NB4 (cell line): ENCODE measurements at regions not wholly inside any gene's neighbourhood (a gene's known extent, or its start where the extent isn't known, plus 50 kb on each side); places are given as distances from the start of the nearest gene placed in this dataset.

ENCODE experiments used
- DNase-seq: peaks from one replicate; pipeline ENCODE4 v3.0.0; 2010; ENCODE audit warnings: low read depth
- H3K4me3 ChIP-seq: one replicate; pipeline ENCODE4 v1.5.1; 2011; ENCODE audit warnings: mild to moderate bottlenecking, low read depth, low read length, moderate library complexity
- MYC ChIP-seq: IDR thresholded peaks from 2 replicates; pipeline ENCODE4 v1.6.1; 2011; ENCODE audit warnings: low read depth, low read length
- POLR2A ChIP-seq: IDR thresholded peaks from 2 replicates; pipeline ENCODE4 v1.6.1; 2011; ENCODE audit warnings: mild to moderate bottlenecking; ENCODE audit not compliant: insufficient read length; ENCODE audit errors: extremely low read depth
- TF ChIP-seq, protein P1 (sequence below): IDR thresholded peaks from 2 replicates; pipeline ENCODE4 v1.6.1; 2011; ENCODE audit warnings: low read depth, low read length
- TF ChIP-seq, protein P2 (sequence below): IDR thresholded peaks from one replicate; pipeline ENCODE4 v1.5.1; 2012; ENCODE audit warnings: low read depth, low read length

DNA sequence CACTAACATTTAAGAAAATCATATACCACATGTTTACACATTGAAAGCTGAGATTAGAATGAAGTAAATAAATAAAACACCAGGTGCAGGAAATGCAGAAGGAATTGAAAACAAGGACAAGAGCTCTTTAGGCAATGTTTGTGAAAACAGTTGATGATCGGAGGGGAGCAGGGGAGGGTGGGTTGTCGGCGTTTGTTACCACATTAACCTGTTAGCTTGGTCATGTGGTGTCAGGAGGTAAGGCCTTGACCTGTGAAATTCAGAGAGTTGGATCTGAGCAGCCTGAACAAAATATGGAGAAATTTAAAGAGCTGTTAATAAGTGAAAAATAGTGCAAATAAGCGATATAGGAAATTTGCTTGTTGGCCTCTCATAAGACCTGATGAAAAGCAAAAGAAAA lies 759.9 kb downstream of the PDHA2 start:
- DNase-seq: no peak
- no peak overlapping the region for H3K4me3 ChIP-seq
- TF ChIP-seq POLR2A (no peak), MYC (no peak)
- TF ChIP-seq, protein P1, sequence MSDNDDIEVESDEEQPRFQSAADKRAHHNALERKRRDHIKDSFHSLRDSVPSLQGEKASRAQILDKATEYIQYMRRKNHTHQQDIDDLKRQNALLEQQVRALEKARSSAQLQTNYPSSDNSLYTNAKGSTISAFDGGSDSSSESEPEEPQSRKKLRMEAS: no peak
- TF ChIP-seq, protein P2, sequence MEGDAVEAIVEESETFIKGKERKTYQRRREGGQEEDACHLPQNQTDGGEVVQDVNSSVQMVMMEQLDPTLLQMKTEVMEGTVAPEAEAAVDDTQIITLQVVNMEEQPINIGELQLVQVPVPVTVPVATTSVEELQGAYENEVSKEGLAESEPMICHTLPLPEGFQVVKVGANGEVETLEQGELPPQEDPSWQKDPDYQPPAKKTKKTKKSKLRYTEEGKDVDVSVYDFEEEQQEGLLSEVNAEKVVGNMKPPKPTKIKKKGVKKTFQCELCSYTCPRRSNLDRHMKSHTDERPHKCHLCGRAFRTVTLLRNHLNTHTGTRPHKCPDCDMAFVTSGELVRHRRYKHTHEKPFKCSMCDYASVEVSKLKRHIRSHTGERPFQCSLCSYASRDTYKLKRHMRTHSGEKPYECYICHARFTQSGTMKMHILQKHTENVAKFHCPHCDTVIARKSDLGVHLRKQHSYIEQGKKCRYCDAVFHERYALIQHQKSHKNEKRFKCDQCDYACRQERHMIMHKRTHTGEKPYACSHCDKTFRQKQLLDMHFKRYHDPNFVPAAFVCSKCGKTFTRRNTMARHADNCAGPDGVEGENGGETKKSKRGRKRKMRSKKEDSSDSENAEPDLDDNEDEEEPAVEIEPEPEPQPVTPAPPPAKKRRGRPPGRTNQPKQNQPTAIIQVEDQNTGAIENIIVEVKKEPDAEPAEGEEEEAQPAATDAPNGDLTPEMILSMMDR: no peak

DNA sequence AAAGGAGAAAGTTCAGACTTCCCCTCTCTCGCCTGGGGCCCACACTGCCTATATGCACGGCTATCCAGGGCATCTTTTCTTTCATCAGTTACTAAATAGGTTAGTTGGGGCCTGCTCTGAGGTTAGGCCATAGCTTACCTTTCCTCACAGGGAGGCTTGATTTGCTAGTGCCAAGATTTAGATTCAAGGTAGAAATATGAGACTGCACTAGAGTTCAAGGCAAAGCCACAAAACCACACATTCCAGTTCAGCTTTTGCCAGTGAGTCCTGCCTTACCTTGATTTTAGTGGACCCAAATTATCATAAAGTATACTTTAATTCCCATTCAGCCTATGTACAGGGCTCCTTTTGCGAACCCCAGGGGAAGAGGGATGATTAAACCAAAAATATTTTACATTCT lies 762.8 kb downstream of the PDHA2 start:
- TF ChIP-seq, protein P2: no peak
- TF ChIP-seq MYC (no peak), POLR2A (no peak)
- TF ChIP-seq, protein P1: no peak
- no peak for DNase-seq
- H3K4me3 ChIP-seq: no peak overlapping the region

DNA sequence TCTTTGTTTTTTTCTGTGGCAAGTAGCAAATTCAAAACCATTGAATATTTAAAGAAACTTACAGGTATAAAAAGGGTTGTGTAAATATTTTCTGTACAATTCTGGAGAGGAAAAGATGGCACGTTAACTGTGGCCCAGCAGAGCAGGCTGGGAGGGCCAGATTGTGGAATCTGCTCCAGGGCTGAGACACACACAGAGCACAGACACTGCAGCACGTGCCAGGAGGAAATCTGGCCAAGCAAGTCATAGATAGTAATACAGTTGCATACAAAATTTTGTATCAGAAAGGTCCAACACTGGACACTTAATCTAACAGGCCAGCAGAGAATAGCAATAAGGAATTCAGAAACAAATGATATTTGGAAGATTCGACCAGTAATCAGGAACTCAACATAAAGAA lies 763.7 kb downstream of the PDHA2 start:
- TF ChIP-seq, protein P2: no peak
- TF ChIP-seq MYC: no peak
- TF ChIP-seq, protein P1: no peak
- no peak for TF ChIP-seq POLR2A
- no peak overlapping the region for H3K4me3 ChIP-seq
- no peak for DNase-seq

DNA sequence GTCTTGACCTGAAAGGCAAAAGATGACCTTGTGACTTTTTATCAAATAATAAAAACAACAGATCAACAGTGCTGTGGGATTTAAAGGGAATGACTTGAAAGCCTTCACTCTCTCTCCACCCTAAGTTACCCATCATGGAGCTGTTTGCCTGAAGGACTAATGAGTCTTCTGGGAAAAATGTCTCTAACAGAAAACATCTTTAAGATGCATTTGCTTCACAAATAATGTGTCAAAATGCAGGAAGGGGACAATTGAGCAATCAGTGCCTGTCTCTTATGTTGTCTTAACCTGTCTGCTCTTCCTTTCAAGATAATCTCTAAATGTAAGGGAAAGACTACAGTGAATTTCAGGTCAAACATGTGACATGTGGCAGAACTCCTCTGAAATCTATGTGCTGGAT lies 766.6 kb downstream of the PDHA2 start:
- TF ChIP-seq POLR2A (no peak), MYC (no peak)
- TF ChIP-seq, protein P1: no peak
- TF ChIP-seq, protein P2: no peak
- no peak overlapping the region for H3K4me3 ChIP-seq
- no peak for DNase-seq

DNA sequence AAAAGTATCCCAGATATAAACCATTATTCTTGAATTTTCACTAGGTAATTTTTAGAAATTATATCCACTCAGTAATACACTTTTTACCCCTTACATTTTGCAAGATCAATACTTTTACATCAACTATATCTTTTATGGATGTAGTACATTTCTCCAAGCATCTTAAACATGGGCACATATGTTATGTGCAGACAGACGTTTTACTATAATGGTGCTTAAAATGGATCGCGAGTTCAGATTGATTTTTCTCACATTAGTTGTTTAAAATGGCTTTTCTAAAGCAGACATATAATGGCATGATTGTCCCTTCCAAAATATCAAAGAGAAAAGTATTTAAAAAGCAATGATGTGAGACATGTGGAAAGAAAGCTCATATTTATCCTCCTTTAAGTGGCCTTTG lies 786.1 kb downstream of the PDHA2 start:
- H3K4me3 ChIP-seq: no peak overlapping the region
- TF ChIP-seq, protein P1: no peak
- TF ChIP-seq, protein P2: no peak
- no peak for TF ChIP-seq POLR2A

DNA sequence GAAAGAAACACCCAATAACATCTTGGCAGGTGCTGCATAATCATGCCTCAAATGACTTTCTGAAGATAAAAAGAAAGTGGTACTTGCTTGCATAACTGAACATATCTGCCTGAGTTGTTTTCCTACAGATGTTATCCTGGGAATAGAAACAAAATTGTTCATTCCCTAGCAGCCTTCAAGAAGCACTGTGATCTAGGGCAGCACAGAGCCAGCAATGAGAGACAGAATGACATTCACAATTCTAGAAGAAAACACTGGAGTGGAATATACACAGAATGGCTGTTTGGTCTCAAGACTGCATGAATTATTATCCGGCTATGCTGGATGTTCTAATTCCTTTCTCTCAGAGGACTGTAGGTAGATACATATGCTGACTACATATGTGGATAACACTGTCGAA lies 790.9 kb downstream of the PDHA2 start:
- DNase-seq: no peak
- no peak overlapping the region for H3K4me3 ChIP-seq
- TF ChIP-seq MYC: no peak
- TF ChIP-seq, protein P1: no peak
- TF ChIP-seq, protein P2: no peak
- TF ChIP-seq POLR2A: no peak

More for the DNA sequence above, 786.1 kb downstream of the PDHA2 start:
- no peak for DNase-seq
